ENCODE measurements at regions not wholly inside any gene's neighbourhood (a gene's known extent, or its start where the extent isn't known, plus 50 kb on each side); places are given as distances from the start of the nearest gene placed in this dataset.

DNA sequence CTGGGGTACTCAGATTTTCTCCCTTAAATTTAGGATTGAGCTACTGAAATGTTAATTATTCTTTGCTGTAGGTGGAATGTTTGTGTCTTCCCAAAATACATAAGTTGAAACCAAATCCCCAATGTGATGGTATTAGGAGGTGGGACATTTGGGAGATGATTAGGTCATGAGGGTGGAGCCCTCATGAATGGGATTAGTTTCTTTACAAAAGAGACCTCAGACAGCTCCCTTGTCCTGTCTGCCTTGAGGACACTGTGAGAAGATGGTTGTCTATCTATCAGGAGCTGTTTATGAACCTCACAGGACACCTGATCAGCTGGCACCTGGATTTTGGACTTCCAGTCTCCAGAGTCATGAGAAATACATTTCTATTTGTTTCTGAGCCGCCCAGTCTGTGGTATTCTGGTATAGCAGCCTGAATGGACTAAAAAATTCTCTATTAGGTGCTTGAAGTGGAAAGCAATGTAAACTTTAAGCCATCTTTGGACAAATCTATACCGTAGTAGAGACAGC is 99.2 kb upstream of the UXS1 start:
- Mint-ChIP-seq H3K4me3 (no peak overlapping the region), H3K36me3 (ENCODE audit: insufficient read depth in 1 of 3, low read depth in 3 of 3) (no peaks in the 10 kb centered on the region; a peak in 1 of 7 replicates), H3K4me1 (peaks cover 0 to 3% of the 10 kb centered on the region in 2 experiments; a peak in 2 of 4 replicates), H3K27me3 (ENCODE audit: low read depth) (no peaks in the 10 kb centered on the region; the same call in 1 of the 2 replicates), H3K9me3 (no peaks in the 10 kb centered on the region; a peak in 2 of 5 replicates), H3K27ac (no peak overlapping the region)
- no peak overlapping the region for H3K23ac ChIP-seq (ENCODE audit: insufficient read length, low read depth, low read length)
- no peak overlapping the region for H3K4me2 ChIP-seq (ENCODE audit: insufficient read depth, insufficient read length, low read length)
- H4K91ac ChIP-seq (ENCODE audit: insufficient read length, low read depth, low read length): no peak overlapping the region
- no peak for TF ChIP-seq CTCF (conservative IDR thresholded peaks at IDR 0.05)
- H3K27me3 ChIP-seq (ENCODE audit: insufficient read depth, low read length): no peaks in the 10 kb centered on the region
- no peak overlapping the region for H3T11ph ChIP-seq (ENCODE audit: low read length)
- no peak overlapping the region for H3K14ac ChIP-seq (ENCODE audit: insufficient read depth, low read length)
- no peak overlapping the region for H4K8ac ChIP-seq (replicated peaks; ENCODE audit: insufficient read length, low read depth, low read length)
- H2BK15ac ChIP-seq (ENCODE audit: low read depth, low read length): no peak overlapping the region
- H3K4me1 ChIP-seq (ENCODE audit: insufficient read depth, low read length): no peaks in the 10 kb centered on the region
- H2BK12ac ChIP-seq (ENCODE audit: insufficient read length, low read depth, low read length): no peak overlapping the region
- no peak for DNase-seq
- no peak overlapping the region for H2AK5ac ChIP-seq (ENCODE audit: insufficient read length, low read length)
- no peak overlapping the region for H3K27ac ChIP-seq (ENCODE audit: insufficient read length, low read depth, low read length)
- no peak overlapping the region for H3K9ac ChIP-seq (ENCODE audit: extremely low read depth, insufficient read length, low read length)
- H2BK20ac ChIP-seq (ENCODE audit: low read depth, low read length, poor library complexity, severe bottlenecking): no peak overlapping the region
- no peaks in the 10 kb centered on the region for H3K79me1 ChIP-seq (ENCODE audit: insufficient read depth, low read depth, low read length, poor library complexity, severe bottlenecking)
- H3K56ac ChIP-seq (ENCODE audit: insufficient read length, low read depth, low read length): no peak overlapping the region
- no peak overlapping the region for H2BK120ac ChIP-seq (ENCODE audit: low read depth, low read length, poor library complexity, severe bottlenecking)
- no peak overlapping the region for H3K18ac ChIP-seq (ENCODE audit: insufficient read length, low read depth, low read length)
- H2BK5ac ChIP-seq (ENCODE audit: insufficient read length, low read length): no peak overlapping the region
- H2AFZ ChIP-seq (ENCODE audit: low read length): no peak overlapping the region
- H3K4ac ChIP-seq (ENCODE audit: low read depth, low read length): no peak overlapping the region
- H3K9me3 ChIP-seq (ENCODE audit: control insufficient read depth, low read depth, low read length): no peaks in the 10 kb centered on the region
- WGBS (ENCODE audit: extremely low coverage, insufficient read length, low lambda C conversion rate): no CpG with 5 or more reads among the region's 2 CpGs
- no peaks in the 10 kb centered on the region for H3K79me2 ChIP-seq (ENCODE audit: insufficient read depth, low read length)
- H4K5ac ChIP-seq (ENCODE audit: insufficient read length, low read depth, low read length): no peak overlapping the region
- no peaks in the 10 kb centered on the region for H4K20me1 ChIP-seq (ENCODE audit: control insufficient read depth, insufficient read depth, insufficient read length)
- H3K23me2 ChIP-seq (ENCODE audit: insufficient read length, low read depth, low read length, poor library complexity, severe bottlenecking): no peaks in the 10 kb centered on the region

Data from H9 (cell line).